Kidney (tissue), 13 donors: ENCODE measurements at regions not wholly inside any gene's neighbourhood (a gene's known extent, or its start where the extent isn't known, plus 50 kb on each side); places are given as distances from the start of the nearest gene placed in this dataset.

Experiments
- DNase-seq, 5 donors: peaks; one replicate each; pipeline ENCODE4 v3.0.0-alpha.2; 2013 to 2020
- FAIRE-seq: peaks from 2 replicates; lab custom pipeline; 2012; peaks lifted over from hg19 to GRCh38; lab: Jason Lieb, UNC
- H3K27ac ChIP-seq, 2 donors: one replicate each; pipeline ENCODE4 v1.7.0; 2013; ENCODE audit warnings: low read depth in 2 of 2, low read length in 2 of 2, inconsistent platforms in 1 of 2
- H3K27me3 ChIP-seq: one replicate; pipeline ENCODE4 v1.7.1; 2013; ENCODE audit warnings: low read length, inconsistent platforms; ENCODE audit not compliant: control insufficient read depth, insufficient read depth
- H3K36me3 ChIP-seq, 3 donors: one replicate each; pipeline versions ENCODE4 v1.7.0 to v1.7.1; 2013; ENCODE audit warnings: low read length in 3 of 3, control low read depth in 1 of 3, inconsistent platforms in 1 of 3; ENCODE audit not compliant: insufficient read depth in 3 of 3, control insufficient read depth in 2 of 3
- H3K4me1 ChIP-seq, 3 donors: one replicate each; pipeline versions ENCODE4 v1.7.0 to v1.7.1; 2013; ENCODE audit warnings: low read length in 3 of 3, inconsistent platforms in 1 of 3, low read depth in 1 of 3; ENCODE audit not compliant: control insufficient read depth in 2 of 3, insufficient read depth in 2 of 3
- H3K4me3 ChIP-seq, 3 donors: one replicate each; pipeline versions ENCODE4 v1.7.0 to v1.8.1; 2013; ENCODE audit warnings: low read length in 3 of 3, control low read depth in 1 of 3, inconsistent platforms in 1 of 3
- H3K9ac ChIP-seq, 3 donors: one replicate each; pipeline versions ENCODE4 v1.7.0 to v1.7.1; 2013; ENCODE audit warnings: low read length in 3 of 3, control low read depth in 1 of 3, inconsistent platforms in 1 of 3
- H3K9me3 ChIP-seq, 3 donors: one replicate each; pipeline versions ENCODE4 v1.7.0 to v1.7.1; 2013; ENCODE audit warnings: low read length in 3 of 3, control low read depth in 1 of 3, inconsistent platforms in 1 of 3; ENCODE audit not compliant: control insufficient read depth in 2 of 3, insufficient read depth in 1 of 3
- CTCF ChIP-seq: IDR thresholded peaks from 3 replicates; pipeline ENCODE4 v1.5.1; 2012; ENCODE audit warnings: mild to moderate bottlenecking, moderate library complexity, borderline replicate concordance; ENCODE audit not compliant: insufficient read depth; ENCODE audit errors: extremely low read depth
- intact Hi-C: fragments of 100-400 bp; cut with DNase I; formaldehyde crosslinking; loops from one replicate; pipeline ENCODE4 v1.11.1; 2022
- donor health status: control.
- donor health status: control.
- donor health status: control.
- donor health status: control.
- donor health status: control.
- donor health status: DM: yes; HTN: yes; CAD: no.
- donor health status: Normal renal cell carcinoma (clear cell type).

GRCh38 chr2:150046810-150047209 lies 440.7 kb downstream of the RND3 start:
- H3K4me3 ChIP-seq: no peak overlapping the region
- no peaks in the 10 kb centered on the region for H3K9me3 ChIP-seq
- no peak for TF ChIP-seq CTCF
- no peak overlapping the region for H3K27ac ChIP-seq
- no peaks in the 10 kb centered on the region for H3K4me1 ChIP-seq
- H3K9ac ChIP-seq: no peak overlapping the region
- no peaks in the 10 kb centered on the region for H3K27me3 ChIP-seq
- FAIRE-seq: no peak
- intact Hi-C loops: no loop called here
- no peak for DNase-seq
- no peaks in the 10 kb centered on the region for H3K36me3 ChIP-seq

- no peak overlapping the region for H3K9ac ChIP-seq
- no peak for FAIRE-seq
- no peak for DNase-seq
- H3K27me3 ChIP-seq: no peaks in the 10 kb centered on the region
- no peaks in the 10 kb centered on the region for H3K4me1 ChIP-seq
- no peaks in the 10 kb centered on the region for H3K9me3 ChIP-seq
- H3K36me3 ChIP-seq: no peaks in the 10 kb centered on the region
- intact Hi-C loops: no loop called here
- H3K27ac ChIP-seq: no peak overlapping the region
- no peak overlapping the region for H3K4me3 ChIP-seq
- no peak for TF ChIP-seq CTCF
Observed at GRCh38 chr2:150046211-150046610, 441.3 kb downstream of the RND3 start.

GRCh38 chr2:150045601-150046000 lies 441.9 kb downstream of the RND3 start:
- no peak overlapping the region for H3K27ac ChIP-seq
- no peak overlapping the region for H3K9ac ChIP-seq
- no peaks in the 10 kb centered on the region for H3K9me3 ChIP-seq
- no peaks in the 10 kb centered on the region for H3K27me3 ChIP-seq
- H3K4me1 ChIP-seq: no peaks in the 10 kb centered on the region
- no peak overlapping the region for H3K4me3 ChIP-seq
- intact Hi-C loops: no loop called here
- TF ChIP-seq CTCF: no peak
- no peak for DNase-seq
- no peaks in the 10 kb centered on the region for H3K36me3 ChIP-seq
- FAIRE-seq: no peak

- Histone ChIP-seq H3K9me3 (no peaks in the 10 kb centered on the region), H3K27ac (no peak overlapping the region), H3K4me1 (no peaks in the 10 kb centered on the region), H3K4me3 (no peak overlapping the region), H3K36me3 (no peaks in the 10 kb centered on the region), H3K9ac (no peak overlapping the region), H3K27me3 (no peaks in the 10 kb centered on the region)
- FAIRE-seq (no peak), DNase-seq (no peak)
- intact Hi-C loops: no loop called here
- TF ChIP-seq CTCF: no peak
Observed at GRCh38 chr2:150043172-150043500, 444.3 kb downstream of the RND3 start.
